KOPT-K1 (cell line): ENCODE measurements at regions not wholly inside any gene's neighbourhood (a gene's known extent, or its start where the extent isn't known, plus 50 kb on each side); places are given as distances from the start of the nearest gene placed in this dataset.

Experiments
- H3K27ac ChIP-seq: fragments of 200-600 bp; sonication (generic); 2 replicates; pipeline ENCODE4 v1.5.1; 2016; ENCODE audit warnings: antibody characterized with exemption, mild to moderate bottlenecking, low read depth, low read length; ENCODE audit not compliant: poor library complexity, severe bottlenecking
- H3K36me3 ChIP-seq: fragments of 200-600 bp; sonication (generic); 2 replicates; pipeline ENCODE4 v1.5.1; 2017; ENCODE audit warnings: antibody characterized with exemption, mild to moderate bottlenecking, low read length, moderate library complexity; ENCODE audit not compliant: insufficient read depth
- H3K9me3 ChIP-seq: fragments of 200-600 bp; sonication (generic); 2 replicates; pipeline ENCODE4 v1.5.1; 2017; ENCODE audit warnings: antibody characterized with exemption, low read length, mild to moderate bottlenecking; ENCODE audit not compliant: insufficient read depth, poor library complexity, severe bottlenecking

- Histone ChIP-seq H3K9me3 (no peaks in the 10 kb centered on the region), H3K27ac (no peak overlapping the region), H3K36me3 (no peaks in the 10 kb centered on the region)
Observed at GRCh38 chr2:236688157-236688556, 118.5 kb downstream of the ACKR3 start.

- H3K9me3 ChIP-seq = no peaks in the 10 kb centered on the region
- H3K36me3 ChIP-seq = no peaks in the 10 kb centered on the region
- H3K27ac ChIP-seq = no peak overlapping the region
Observed at GRCh38 chr2:236688563-236689392, 119.2 kb downstream of the ACKR3 start.

GRCh38 chr2:236689393-236689700 lies 119.7 kb downstream of the ACKR3 start:
- no peaks in the 10 kb centered on the region for H3K9me3 ChIP-seq
- H3K36me3 ChIP-seq = no peaks in the 10 kb centered on the region
- H3K27ac ChIP-seq = no peak overlapping the region

- H3K9me3 ChIP-seq = no peaks in the 10 kb centered on the region
- no peaks in the 10 kb centered on the region for H3K36me3 ChIP-seq
- H3K27ac ChIP-seq = no peak overlapping the region
Observed at GRCh38 chr2:236689981-236690380, 120.4 kb downstream of the ACKR3 start.

- Histone ChIP-seq H3K27ac (no peak overlapping the region), H3K9me3 (no peaks in the 10 kb centered on the region), H3K36me3 (no peaks in the 10 kb centered on the region)
Observed at GRCh38 chr2:236690726-236691125, 121.1 kb downstream of the ACKR3 start.

- Histone ChIP-seq H3K9me3 (no peaks in the 10 kb centered on the region), H3K27ac (no peak overlapping the region), H3K36me3 (no peaks in the 10 kb centered on the region)
Observed at GRCh38 chr2:236691799-236692167, 122.2 kb downstream of the ACKR3 start.

- Histone ChIP-seq H3K9me3 (no peaks in the 10 kb centered on the region), H3K27ac (no peak overlapping the region), H3K36me3 (no peaks in the 10 kb centered on the region)
Observed at GRCh38 chr2:236692937-236693336, 123.3 kb downstream of the ACKR3 start.

- H3K27ac ChIP-seq = no peak overlapping the region
- H3K9me3 ChIP-seq = no peaks in the 10 kb centered on the region
- H3K36me3 ChIP-seq = no peaks in the 10 kb centered on the region
Observed at GRCh38 chr2:236693531-236693930, 123.9 kb downstream of the ACKR3 start.

GRCh38 chr2:236694146-236694888 lies 124.7 kb downstream of the ACKR3 start:
- Histone ChIP-seq H3K36me3 (no peaks in the 10 kb centered on the region), H3K27ac (no peak overlapping the region), H3K9me3 (no peaks in the 10 kb centered on the region)

GRCh38 chr2:236696834-236697233 lies 127.2 kb downstream of the ACKR3 start:
- Histone ChIP-seq H3K9me3 (no peaks in the 10 kb centered on the region), H3K27ac (no peak overlapping the region), H3K36me3 (no peaks in the 10 kb centered on the region)

- no peak overlapping the region for H3K27ac ChIP-seq
- H3K36me3 ChIP-seq = no peaks in the 10 kb centered on the region
- H3K9me3 ChIP-seq = no peaks in the 10 kb centered on the region
Observed at GRCh38 chr2:236698016-236698627, 128.5 kb downstream of the ACKR3 start.

GRCh38 chr2:236700703-236701102 lies 131.1 kb downstream of the ACKR3 start:
- Histone ChIP-seq H3K27ac (no peak overlapping the region), H3K9me3 (no peaks in the 10 kb centered on the region), H3K36me3 (no peaks in the 10 kb centered on the region)

GRCh38 chr2:236702657-236703372 lies 133.2 kb downstream of the ACKR3 start:
- H3K9me3 ChIP-seq = no peaks in the 10 kb centered on the region
- no peak overlapping the region for H3K27ac ChIP-seq
- no peaks in the 10 kb centered on the region for H3K36me3 ChIP-seq

- Histone ChIP-seq H3K27ac (no peak overlapping the region), H3K36me3 (no peaks in the 10 kb centered on the region), H3K9me3 (no peaks in the 10 kb centered on the region)
Observed at GRCh38 chr2:236703373-236703709, 133.7 kb downstream of the ACKR3 start.

GRCh38 chr2:236703906-236704305 lies 134.3 kb downstream of the ACKR3 start:
- Histone ChIP-seq H3K9me3 (no peaks in the 10 kb centered on the region), H3K27ac (no peak overlapping the region), H3K36me3 (no peaks in the 10 kb centered on the region)
